Kidney (tissue), 13 donors: ENCODE measurements at regions not wholly inside any gene's neighbourhood (a gene's known extent, or its start where the extent isn't known, plus 50 kb on each side); places are given as distances from the start of the nearest gene placed in this dataset.

ENCODE experiments used
- DNase-seq, 5 donors: peaks; one replicate each; pipeline ENCODE4 v3.0.0-alpha.2; 2013 to 2020
- FAIRE-seq: peaks from 2 replicates; lab custom pipeline; 2012; peaks lifted over from hg19 to GRCh38; lab: Jason Lieb, UNC
- H3K27ac ChIP-seq, 2 donors: one replicate each; pipeline ENCODE4 v1.7.0; 2013; ENCODE audit warnings: low read depth in 2 of 2, low read length in 2 of 2, inconsistent platforms in 1 of 2
- H3K27me3 ChIP-seq: one replicate; pipeline ENCODE4 v1.7.1; 2013; ENCODE audit warnings: low read length, inconsistent platforms; ENCODE audit not compliant: control insufficient read depth, insufficient read depth
- H3K36me3 ChIP-seq, 3 donors: one replicate each; pipeline versions ENCODE4 v1.7.0 to v1.7.1; 2013; ENCODE audit warnings: low read length in 3 of 3, control low read depth in 1 of 3, inconsistent platforms in 1 of 3; ENCODE audit not compliant: insufficient read depth in 3 of 3, control insufficient read depth in 2 of 3
- H3K4me1 ChIP-seq, 3 donors: one replicate each; pipeline versions ENCODE4 v1.7.0 to v1.7.1; 2013; ENCODE audit warnings: low read length in 3 of 3, inconsistent platforms in 1 of 3, low read depth in 1 of 3; ENCODE audit not compliant: control insufficient read depth in 2 of 3, insufficient read depth in 2 of 3
- H3K4me3 ChIP-seq, 3 donors: one replicate each; pipeline versions ENCODE4 v1.7.0 to v1.8.1; 2013; ENCODE audit warnings: low read length in 3 of 3, control low read depth in 1 of 3, inconsistent platforms in 1 of 3
- H3K9ac ChIP-seq, 3 donors: one replicate each; pipeline versions ENCODE4 v1.7.0 to v1.7.1; 2013; ENCODE audit warnings: low read length in 3 of 3, control low read depth in 1 of 3, inconsistent platforms in 1 of 3
- H3K9me3 ChIP-seq, 3 donors: one replicate each; pipeline versions ENCODE4 v1.7.0 to v1.7.1; 2013; ENCODE audit warnings: low read length in 3 of 3, control low read depth in 1 of 3, inconsistent platforms in 1 of 3; ENCODE audit not compliant: control insufficient read depth in 2 of 3, insufficient read depth in 1 of 3
- intact Hi-C: fragments of 100-400 bp; cut with DNase I; formaldehyde crosslinking; loops from one replicate; pipeline ENCODE4 v1.11.1; 2022
- TF ChIP-seq, protein P1 (sequence below): IDR thresholded peaks from 3 replicates; pipeline ENCODE4 v1.5.1; 2012; ENCODE audit warnings: mild to moderate bottlenecking, moderate library complexity, borderline replicate concordance; ENCODE audit not compliant: insufficient read depth; ENCODE audit errors: extremely low read depth
- donor health status: control.
- donor health status: control.
- donor health status: control.
- donor health status: control.
- donor health status: control.
- donor health status: DM: yes; HTN: yes; CAD: no.
- donor health status: Normal renal cell carcinoma (clear cell type).

DNA sequence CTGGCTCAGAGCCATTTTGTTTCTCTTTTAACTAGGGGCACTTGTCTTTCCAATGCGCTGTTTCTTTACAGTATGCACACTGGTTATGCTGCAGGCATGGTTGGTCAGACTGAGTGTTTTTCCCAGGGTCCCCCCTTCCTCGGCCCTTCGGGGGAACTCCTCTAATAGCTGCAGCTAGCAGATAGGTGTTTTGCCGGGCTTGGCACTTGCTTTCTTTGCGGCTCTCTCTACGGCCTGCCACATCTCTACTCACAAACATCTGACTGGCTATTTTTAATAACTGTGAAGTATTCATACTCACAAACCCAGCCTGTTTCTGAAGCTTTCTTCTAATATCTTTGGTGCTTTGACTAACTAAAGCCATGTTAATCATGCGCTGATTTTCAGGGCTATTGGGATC, 89.4 kb downstream of the SLC25A15 start:
- Histone ChIP-seq H3K9me3 (peaks cover 1 to 23% (median 2%) of the 10 kb centered on the region in 3 donors), H3K4me3 (no peak overlapping the region), H3K27me3 (no peaks in the 10 kb centered on the region), H3K9ac (no peak overlapping the region), H3K36me3 (peaks cover 2 to 17% (median 4%) of the 10 kb centered on the region in 3 donors), H3K4me1 (no peaks in the 10 kb centered on the region), H3K27ac (no peak overlapping the region)
- no peak for FAIRE-seq
- intact Hi-C loops: no loop called here
- TF ChIP-seq, protein P1, sequence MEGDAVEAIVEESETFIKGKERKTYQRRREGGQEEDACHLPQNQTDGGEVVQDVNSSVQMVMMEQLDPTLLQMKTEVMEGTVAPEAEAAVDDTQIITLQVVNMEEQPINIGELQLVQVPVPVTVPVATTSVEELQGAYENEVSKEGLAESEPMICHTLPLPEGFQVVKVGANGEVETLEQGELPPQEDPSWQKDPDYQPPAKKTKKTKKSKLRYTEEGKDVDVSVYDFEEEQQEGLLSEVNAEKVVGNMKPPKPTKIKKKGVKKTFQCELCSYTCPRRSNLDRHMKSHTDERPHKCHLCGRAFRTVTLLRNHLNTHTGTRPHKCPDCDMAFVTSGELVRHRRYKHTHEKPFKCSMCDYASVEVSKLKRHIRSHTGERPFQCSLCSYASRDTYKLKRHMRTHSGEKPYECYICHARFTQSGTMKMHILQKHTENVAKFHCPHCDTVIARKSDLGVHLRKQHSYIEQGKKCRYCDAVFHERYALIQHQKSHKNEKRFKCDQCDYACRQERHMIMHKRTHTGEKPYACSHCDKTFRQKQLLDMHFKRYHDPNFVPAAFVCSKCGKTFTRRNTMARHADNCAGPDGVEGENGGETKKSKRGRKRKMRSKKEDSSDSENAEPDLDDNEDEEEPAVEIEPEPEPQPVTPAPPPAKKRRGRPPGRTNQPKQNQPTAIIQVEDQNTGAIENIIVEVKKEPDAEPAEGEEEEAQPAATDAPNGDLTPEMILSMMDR: no peak
- DNase-seq: no peak
